Astrocyte of the spinal cord (primary cell): ENCODE measurements at regions not wholly inside any gene's neighbourhood (a gene's known extent, or its start where the extent isn't known, plus 50 kb on each side); places are given as distances from the start of the nearest gene placed in this dataset.

ENCODE experiments used
- DNase-seq: peaks from one replicate; pipeline ENCODE4 v3.0.0; 2011; ENCODE audit warnings: low read depth, low spot score
- H3K4me3 ChIP-seq: 2 replicates; pipeline ENCODE4 v1.5.1; 2011; ENCODE audit warnings: low read depth, mild to moderate bottlenecking, low read length, moderate library complexity
- in situ Hi-C: cut with HindIII; loops from 2 replicates; pipeline ENCODE4 v1.10.0; 2017; ENCODE audit warnings: low sequenced_read_pairs
- TF ChIP-seq, protein P1 (sequence below): IDR thresholded peaks from 2 replicates; pipeline ENCODE4 v1.5.1; 2012; ENCODE audit warnings: low read depth, mild to moderate bottlenecking, low read length, inconsistent platforms

DNA sequence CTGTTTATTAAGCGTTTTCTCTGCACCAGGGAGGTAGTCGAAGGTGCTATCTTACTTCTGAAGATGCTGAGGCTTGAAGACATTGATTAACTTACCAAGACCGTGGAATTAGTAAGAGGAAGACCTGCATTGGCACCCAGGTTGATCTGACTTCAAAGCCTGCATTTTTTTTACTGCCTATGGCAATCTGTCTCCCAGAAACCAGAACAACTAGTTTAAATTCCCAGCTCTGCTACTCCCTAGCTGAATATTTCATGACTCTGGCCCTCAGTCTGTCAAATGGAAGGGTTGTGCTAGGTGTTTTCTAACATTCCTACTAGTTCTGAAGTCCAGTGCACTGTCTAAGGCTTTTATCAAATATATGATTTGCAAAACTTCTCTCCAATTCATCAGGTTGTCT is 52.0 kb upstream of the GRAMD1B start:
- TF ChIP-seq, protein P1, sequence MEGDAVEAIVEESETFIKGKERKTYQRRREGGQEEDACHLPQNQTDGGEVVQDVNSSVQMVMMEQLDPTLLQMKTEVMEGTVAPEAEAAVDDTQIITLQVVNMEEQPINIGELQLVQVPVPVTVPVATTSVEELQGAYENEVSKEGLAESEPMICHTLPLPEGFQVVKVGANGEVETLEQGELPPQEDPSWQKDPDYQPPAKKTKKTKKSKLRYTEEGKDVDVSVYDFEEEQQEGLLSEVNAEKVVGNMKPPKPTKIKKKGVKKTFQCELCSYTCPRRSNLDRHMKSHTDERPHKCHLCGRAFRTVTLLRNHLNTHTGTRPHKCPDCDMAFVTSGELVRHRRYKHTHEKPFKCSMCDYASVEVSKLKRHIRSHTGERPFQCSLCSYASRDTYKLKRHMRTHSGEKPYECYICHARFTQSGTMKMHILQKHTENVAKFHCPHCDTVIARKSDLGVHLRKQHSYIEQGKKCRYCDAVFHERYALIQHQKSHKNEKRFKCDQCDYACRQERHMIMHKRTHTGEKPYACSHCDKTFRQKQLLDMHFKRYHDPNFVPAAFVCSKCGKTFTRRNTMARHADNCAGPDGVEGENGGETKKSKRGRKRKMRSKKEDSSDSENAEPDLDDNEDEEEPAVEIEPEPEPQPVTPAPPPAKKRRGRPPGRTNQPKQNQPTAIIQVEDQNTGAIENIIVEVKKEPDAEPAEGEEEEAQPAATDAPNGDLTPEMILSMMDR, result no peak
- no peak for DNase-seq
- H3K4me3 ChIP-seq, result no peak overlapping the region
- in situ Hi-C loops, result no loop called here

DNA sequence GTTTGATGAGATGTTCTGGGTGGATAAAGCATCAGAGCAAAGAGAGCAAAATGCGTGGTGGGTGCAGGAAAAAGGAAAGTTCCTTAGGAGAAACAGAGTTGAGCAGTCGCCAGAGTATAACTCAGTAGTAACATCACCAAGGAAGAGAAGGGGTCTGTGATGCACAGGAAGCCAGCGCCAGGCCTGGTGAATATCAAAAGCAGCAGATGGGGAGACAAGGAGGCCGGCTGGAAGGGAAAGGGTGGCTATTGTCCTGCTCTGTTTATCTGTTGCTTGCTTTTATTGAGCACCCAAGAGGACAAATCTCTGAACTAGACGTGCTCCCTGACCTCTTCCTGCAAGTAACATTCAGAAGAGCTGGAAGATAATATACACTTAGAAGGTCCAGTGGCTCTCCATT is 52.7 kb upstream of the GRAMD1B start:
- TF ChIP-seq, protein P1, result no peak
- H3K4me3 ChIP-seq, result no peak overlapping the region
- no peak for DNase-seq
- in situ Hi-C loops, result no loop called here

DNA sequence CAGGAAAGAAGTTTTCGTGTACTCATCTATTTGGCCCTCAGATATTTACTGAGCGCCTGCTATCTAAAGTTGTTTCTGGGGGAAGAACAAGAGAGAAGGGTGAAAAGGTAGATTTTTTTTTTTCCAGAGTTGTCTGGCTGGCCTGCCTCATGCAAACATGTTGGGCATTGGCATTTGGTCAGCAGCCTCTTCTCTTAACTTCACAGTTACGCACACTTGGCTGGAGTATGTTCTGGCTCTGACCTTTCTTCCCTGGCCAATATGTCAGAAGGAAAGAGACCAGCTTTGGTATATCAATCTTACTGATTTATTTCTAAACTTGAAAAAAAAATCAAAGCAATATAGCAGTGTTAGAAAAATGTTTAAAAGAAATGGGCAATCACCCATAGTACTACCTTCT is 54.2 kb upstream of the GRAMD1B start:
- no peak for DNase-seq
- in situ Hi-C loops, result no loop called here
- no peak overlapping the region for H3K4me3 ChIP-seq
- TF ChIP-seq, protein P1, result no peak

DNA sequence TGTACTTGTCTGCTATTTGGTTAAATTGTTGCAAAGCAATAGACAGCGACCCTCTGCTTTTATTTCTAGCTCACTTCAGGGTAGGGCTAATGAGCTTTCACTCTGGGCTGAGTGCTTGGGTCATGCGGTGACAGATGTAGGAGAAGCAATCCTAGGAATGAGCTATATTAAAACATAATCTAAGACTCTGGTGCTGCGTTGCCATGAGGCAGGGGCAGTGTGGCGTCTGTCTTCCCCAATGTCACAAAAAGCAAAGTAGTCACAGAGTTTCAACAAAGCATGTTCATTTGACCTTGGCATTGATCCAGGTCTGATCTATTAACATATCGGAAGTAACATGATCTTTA is 55.5 kb upstream of the GRAMD1B start:
- in situ Hi-C loops, result no loop called here
- TF ChIP-seq, protein P1, result no peak
- no peak for DNase-seq
- no peak overlapping the region for H3K4me3 ChIP-seq

DNA sequence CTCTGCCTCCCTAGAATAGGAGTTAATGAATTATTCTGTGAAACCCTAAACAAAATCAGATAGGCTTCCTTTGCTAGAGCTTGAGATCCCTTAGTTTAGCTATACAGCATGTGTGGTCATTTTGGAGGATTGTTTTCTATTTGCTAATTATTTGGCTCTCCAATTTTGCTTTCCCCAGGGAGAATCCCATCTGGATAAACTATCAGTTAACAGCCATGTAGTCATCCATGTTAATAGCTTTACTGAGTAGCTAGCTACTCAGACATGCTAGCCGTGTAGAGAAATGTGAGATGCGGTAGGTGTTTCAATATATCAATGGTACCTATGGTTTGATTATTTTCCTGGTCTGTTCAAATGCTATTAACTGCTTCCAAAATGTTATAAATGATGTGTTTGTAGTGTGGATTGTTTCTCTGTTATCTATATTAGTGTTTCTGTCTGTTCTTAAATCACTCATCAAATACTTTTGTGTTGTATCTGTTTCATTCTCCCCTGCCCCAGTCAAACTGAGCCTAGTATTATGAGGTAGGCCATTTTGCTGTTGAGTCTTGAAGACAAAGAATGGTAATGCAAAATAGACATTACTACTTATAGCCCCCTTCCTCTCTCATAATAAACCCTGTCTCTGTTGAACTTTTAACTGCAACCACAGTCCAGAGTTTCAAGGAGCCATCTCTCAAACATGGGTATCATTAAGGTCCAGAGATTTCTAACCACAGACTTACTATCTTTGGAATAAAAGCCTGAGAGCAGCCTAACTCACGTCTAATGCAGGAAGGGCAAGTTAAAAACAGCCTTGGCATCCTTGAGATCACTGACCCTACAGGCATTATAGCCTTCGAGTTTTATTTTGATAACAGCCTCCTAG is 56.1 kb upstream of the GRAMD1B start:
- TF ChIP-seq, protein P1, result no peak
- no peak for DNase-seq
- no peak overlapping the region for H3K4me3 ChIP-seq
- in situ Hi-C loops, result no loop called here

DNA sequence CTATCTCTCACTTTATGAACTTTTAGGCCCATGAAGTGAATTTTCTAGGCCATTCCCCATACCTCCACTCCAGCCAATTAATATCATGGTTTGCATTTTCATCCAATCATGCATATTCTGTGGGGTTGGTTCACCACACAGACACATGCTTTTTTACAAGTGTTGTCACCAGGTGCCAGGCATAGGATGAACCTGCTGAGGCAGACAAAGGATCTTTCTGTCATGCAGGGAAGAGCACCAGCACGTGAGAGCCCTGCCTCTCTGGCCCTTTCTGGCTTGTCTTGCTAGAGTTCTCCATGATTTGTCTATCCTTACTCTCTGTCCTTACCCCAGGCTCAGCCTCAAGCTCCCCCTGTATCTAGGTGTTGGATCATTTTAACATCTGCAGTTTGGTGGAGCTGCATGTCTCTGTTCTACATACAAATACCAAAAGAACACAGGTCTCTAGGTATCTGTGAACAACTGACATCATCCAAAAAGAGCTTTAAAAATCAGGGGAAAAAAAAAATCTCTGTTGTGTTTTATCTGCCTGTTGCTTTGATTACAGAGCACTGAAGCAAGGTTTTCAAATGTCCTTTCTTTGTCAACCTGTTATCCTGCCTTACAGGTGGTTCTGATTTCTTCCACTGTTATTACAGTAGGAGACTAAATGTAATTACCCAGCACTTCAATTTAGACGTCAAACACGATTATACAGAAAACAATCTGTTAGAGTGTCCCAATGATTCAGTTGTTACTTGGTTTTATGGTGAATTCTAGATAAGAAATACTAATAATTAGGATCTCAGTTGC is 58.4 kb upstream of the GRAMD1B start:
- TF ChIP-seq, protein P1, result no peak
- DNase-seq, result no peak
- no peak overlapping the region for H3K4me3 ChIP-seq
- in situ Hi-C loops, result no loop called here
